BLaER1 (cell line): ENCODE measurements at regions not wholly inside any gene's neighbourhood (a gene's known extent, or its start where the extent isn't known, plus 50 kb on each side); places are given as distances from the start of the nearest gene placed in this dataset.
"Not testable (repeated sequence)": the region's sequence is repeated elsewhere in the genome, so short reads cannot be mapped to it uniquely, and the experiment has no call there.

Experiments used
- H3K27ac ChIP-seq: shearing (Covaris generic); formaldehyde crosslinking; 2 replicates; pipeline ENCODE4 v1.8.1; 2022
- H3K27me3 ChIP-seq: shearing (Covaris generic); formaldehyde crosslinking; 2 replicates; pipeline ENCODE4 v1.8.1; 2022
- H3K36me3 ChIP-seq: shearing (Covaris generic); formaldehyde crosslinking; 2 replicates; pipeline ENCODE4 v1.8.1; 2022
- H3K4me1 ChIP-seq: shearing (Covaris generic); formaldehyde crosslinking; 2 replicates; pipeline ENCODE4 v1.8.1; 2022
- H3K4me2 ChIP-seq: shearing (Covaris generic); formaldehyde crosslinking; 2 replicates; pipeline ENCODE4 v1.8.1; 2022
- H3K4me3 ChIP-seq: shearing (Covaris generic); formaldehyde crosslinking; 2 replicates; pipeline ENCODE4 v1.8.1; 2022
- H3K9ac ChIP-seq: shearing (Covaris generic); formaldehyde crosslinking; 2 replicates; pipeline ENCODE4 v1.8.1; 2022
- H3K9me3 ChIP-seq: shearing (Covaris generic); formaldehyde crosslinking; 2 replicates; pipeline ENCODE4 v1.8.1; 2022
- H4K20me1 ChIP-seq: shearing (Covaris generic); formaldehyde crosslinking; 2 replicates; pipeline ENCODE4 v1.8.1; 2022
- Cebpa-rat ChIP-seq: shearing (Covaris generic); IDR thresholded peaks from 2 replicates; pipeline ENCODE4 v1.8.1; 2022

- no peak overlapping the region for H3K27ac ChIP-seq
- no peak for TF ChIP-seq Cebpa-rat
- no peak overlapping the region for H3K4me2 ChIP-seq
- no peaks in the 10 kb centered on the region for H3K27me3 ChIP-seq
- H3K4me1 ChIP-seq = peaks cover 11% of the 10 kb centered on the region
- no peaks in the 10 kb centered on the region for H4K20me1 ChIP-seq
- no peak overlapping the region for H3K4me3 ChIP-seq
- H3K9me3 ChIP-seq = peaks cover 34% of the 10 kb centered on the region
- no peak overlapping the region for H3K9ac ChIP-seq
- H3K36me3 ChIP-seq = no peaks in the 10 kb centered on the region
These were observed 1438.4 kb upstream of the B3GALT2 start for GRCh38 chr1:194624833-194625232.

- H4K20me1 ChIP-seq = no peaks in the 10 kb centered on the region
- H3K27ac ChIP-seq = no peak overlapping the region
- H3K4me1 ChIP-seq = peaks cover 13% of the 10 kb centered on the region
- no peak overlapping the region for H3K4me2 ChIP-seq
- no peak for TF ChIP-seq Cebpa-rat
- H3K9ac ChIP-seq = no peak overlapping the region
- no peaks in the 10 kb centered on the region for H3K27me3 ChIP-seq
- no peak overlapping the region for H3K4me3 ChIP-seq
- no peaks in the 10 kb centered on the region for H3K36me3 ChIP-seq
- peaks cover 13% of the 10 kb centered on the region for H3K9me3 ChIP-seq
These were observed 1431.7 kb upstream of the B3GALT2 start for GRCh38 chr1:194618101-194618500.

GRCh38 chr1:194617272-194617671 is 1430.9 kb upstream of the B3GALT2 start:
- H3K27me3 ChIP-seq, H3K9ac ChIP-seq, H3K27ac ChIP-seq, H3K4me3 ChIP-seq, H4K20me1 ChIP-seq, H3K36me3 ChIP-seq: not testable (repeated sequence)
- peak overlapping the region; percentile 61 for H3K4me2 ChIP-seq
- peaks cover 13% of the 10 kb centered on the region for H3K9me3 ChIP-seq
- H3K4me1 ChIP-seq = peaks cover 13% of the 10 kb centered on the region

GRCh38 chr1:194616835-194617234 is 1430.4 kb upstream of the B3GALT2 start:
- Histone ChIP-seq H3K27ac (no peak overlapping the region), H3K36me3 (no peaks in the 10 kb centered on the region), H3K9me3 (peaks cover 13% of the 10 kb centered on the region), H3K4me2 (peak overlapping the region; percentile 61), H4K20me1 (no peaks in the 10 kb centered on the region), H3K9ac (no peak overlapping the region), H3K4me1 (peaks cover 13% of the 10 kb centered on the region), H3K4me3 (no peak overlapping the region), H3K27me3 (no peaks in the 10 kb centered on the region)
- TF ChIP-seq Cebpa-rat = no peak

GRCh38 chr1:194602184-194602583 is 1415.8 kb upstream of the B3GALT2 start:
- Histone ChIP-seq H4K20me1 (no peaks in the 10 kb centered on the region), H3K36me3 (no peaks in the 10 kb centered on the region), H3K27ac (no peak overlapping the region), H3K9ac (no peak overlapping the region), H3K4me2 (no peak overlapping the region), H3K4me1 (no peaks in the 10 kb centered on the region), H3K9me3 (no peaks in the 10 kb centered on the region), H3K27me3 (no peaks in the 10 kb centered on the region), H3K4me3 (no peak overlapping the region)
- no peak for TF ChIP-seq Cebpa-rat

GRCh38 chr1:194600716-194601115 is 1414.3 kb upstream of the B3GALT2 start:
- Histone ChIP-seq H3K27ac (no peak overlapping the region), H3K9ac (no peak overlapping the region), H3K9me3 (no peaks in the 10 kb centered on the region), H4K20me1 (no peaks in the 10 kb centered on the region), H3K4me1 (no peaks in the 10 kb centered on the region), H3K27me3 (no peaks in the 10 kb centered on the region), H3K4me3 (no peak overlapping the region), H3K4me2 (no peak overlapping the region), H3K36me3 (no peaks in the 10 kb centered on the region)
- no peak for TF ChIP-seq Cebpa-rat

GRCh38 chr1:194598098-194598497 is 1411.7 kb upstream of the B3GALT2 start:
- H3K4me3 ChIP-seq = no peak overlapping the region
- H3K4me2 ChIP-seq = no peak overlapping the region
- no peaks in the 10 kb centered on the region for H3K36me3 ChIP-seq
- no peaks in the 10 kb centered on the region for H3K27me3 ChIP-seq
- no peak for TF ChIP-seq Cebpa-rat
- no peaks in the 10 kb centered on the region for H4K20me1 ChIP-seq
- H3K27ac ChIP-seq = no peak overlapping the region
- no peaks in the 10 kb centered on the region for H3K9me3 ChIP-seq
- H3K9ac ChIP-seq = no peak overlapping the region
- H3K4me1 ChIP-seq = no peaks in the 10 kb centered on the region

- Histone ChIP-seq H3K36me3 (no peaks in the 10 kb centered on the region), H4K20me1 (no peaks in the 10 kb centered on the region), H3K27ac (no peak overlapping the region), H3K9me3 (no peaks in the 10 kb centered on the region), H3K4me1 (no peaks in the 10 kb centered on the region), H3K4me2 (no peak overlapping the region), H3K9ac (no peak overlapping the region), H3K4me3 (no peak overlapping the region), H3K27me3 (no peaks in the 10 kb centered on the region)
- TF ChIP-seq Cebpa-rat = no peak
These were observed 1399.9 kb upstream of the B3GALT2 start for GRCh38 chr1:194586302-194586701.

GRCh38 chr1:194584052-194584451 is 1397.6 kb upstream of the B3GALT2 start:
- H3K9ac ChIP-seq = no peak overlapping the region
- no peaks in the 10 kb centered on the region for H3K27me3 ChIP-seq
- no peaks in the 10 kb centered on the region for H3K9me3 ChIP-seq
- no peak overlapping the region for H3K4me3 ChIP-seq
- no peaks in the 10 kb centered on the region for H3K36me3 ChIP-seq
- H3K4me1 ChIP-seq = no peaks in the 10 kb centered on the region
- TF ChIP-seq Cebpa-rat = no peak
- no peak overlapping the region for H3K27ac ChIP-seq
- H4K20me1 ChIP-seq = no peaks in the 10 kb centered on the region
- H3K4me2 ChIP-seq = no peak overlapping the region

GRCh38 chr1:194570476-194570875 is 1384.1 kb upstream of the B3GALT2 start:
- no peak for TF ChIP-seq Cebpa-rat
- Histone ChIP-seq H3K27me3 (no peaks in the 10 kb centered on the region), H3K4me3 (no peak overlapping the region), H3K4me1 (no peaks in the 10 kb centered on the region), H3K9me3 (no peaks in the 10 kb centered on the region), H3K36me3 (no peaks in the 10 kb centered on the region), H3K4me2 (no peak overlapping the region), H3K27ac (no peak overlapping the region), H3K9ac (no peak overlapping the region), H4K20me1 (no peaks in the 10 kb centered on the region)

- H3K9me3 ChIP-seq = no peaks in the 10 kb centered on the region
- H3K27me3 ChIP-seq = no peaks in the 10 kb centered on the region
- no peak overlapping the region for H3K4me2 ChIP-seq
- no peaks in the 10 kb centered on the region for H4K20me1 ChIP-seq
- no peak for TF ChIP-seq Cebpa-rat
- H3K9ac ChIP-seq = no peak overlapping the region
- no peaks in the 10 kb centered on the region for H3K4me1 ChIP-seq
- H3K36me3 ChIP-seq = no peaks in the 10 kb centered on the region
- H3K4me3 ChIP-seq = no peak overlapping the region
- H3K27ac ChIP-seq = no peak overlapping the region
These were observed 1382.2 kb upstream of the B3GALT2 start for GRCh38 chr1:194568610-194569009.
